ENCODE measurements at regions not wholly inside any gene's neighbourhood (a gene's known extent, or its start where the extent isn't known, plus 50 kb on each side); places are given as distances from the start of the nearest gene placed in this dataset.

- no peak overlapping the region for H3K4me3 ChIP-seq
- DNase-seq, result no peak
- no peak overlapping the region for H3K4me2 ChIP-seq (ENCODE audit: unreplicated experiment)
- H2AFZ ChIP-seq, result no peak overlapping the region
- no peaks in the 10 kb centered on the region for H3K27me3 ChIP-seq (replicated peaks; ENCODE audit: insufficient read depth)
- H4K20me1 ChIP-seq (ENCODE audit: insufficient read depth), result no peaks in the 10 kb centered on the region
- in situ Hi-C loops (cut with MboI), result no loop called here
- no peaks in the 10 kb centered on the region for H3K4me1 ChIP-seq (ENCODE audit: insufficient read depth)
- no peak overlapping the region for H3K9ac ChIP-seq
- TF ChIP-seq EZH2phosphoT487 (IDR thresholded peaks at IDR 0.05; ENCODE audit: insufficient read depth, low read depth), result no peak
- no peak for TF ChIP-seq EZH2 (IDR thresholded peaks at IDR 0.05; ENCODE audit: insufficient read depth, poor library complexity, severe bottlenecking)
- no peak overlapping the region for H3K27ac ChIP-seq
- WGBS, 2 experiments (ENCODE audit: low coverage in 1 of 2, low lambda C conversion rate in 2 of 2, missing lambda C conversion rate in 2 of 2), result 32 to 40% methylated on average over 1 of the region's 1 CpG
- H3K79me2 ChIP-seq (ENCODE audit: insufficient read depth), result no peaks in the 10 kb centered on the region
- H3K9me3 ChIP-seq (ENCODE audit: low read depth), result peaks cover 3% of the 10 kb centered on the region
- H3K36me3 ChIP-seq (ENCODE audit: low read depth), result no peaks in the 10 kb centered on the region
- H3F3A ChIP-seq (ENCODE audit: insufficient read depth), result no peaks in the 10 kb centered on the region
- H3K9me2 ChIP-seq (ENCODE audit: insufficient read depth), result no peaks in the 10 kb centered on the region
These were observed 689.4 kb downstream of the BRD1 start for GRCh38 chr22:49138250-49138790.

GRCh38 chr22:49137206-49137840, 690.4 kb downstream of the BRD1 start:
- 23 to 25% methylated on average over 7 of the region's 7 CpGs for WGBS, 2 experiments (ENCODE audit: low coverage in 1 of 2, low lambda C conversion rate in 2 of 2, missing lambda C conversion rate in 2 of 2)
- Histone ChIP-seq H3K4me3 (no peak overlapping the region), H3K4me2 (ENCODE audit: unreplicated experiment) (no peak overlapping the region), H3K36me3 (ENCODE audit: low read depth) (no peaks in the 10 kb centered on the region), H3K27me3 (replicated peaks; ENCODE audit: insufficient read depth) (no peaks in the 10 kb centered on the region), H3K9ac (no peak overlapping the region), H4K20me1 (ENCODE audit: insufficient read depth) (no peaks in the 10 kb centered on the region), H3K9me2 (ENCODE audit: insufficient read depth) (no peaks in the 10 kb centered on the region), H2AFZ (no peak overlapping the region), H3K4me1 (ENCODE audit: insufficient read depth) (no peaks in the 10 kb centered on the region), H3F3A (ENCODE audit: insufficient read depth) (no peaks in the 10 kb centered on the region), H3K27ac (no peak overlapping the region), H3K79me2 (ENCODE audit: insufficient read depth) (no peaks in the 10 kb centered on the region), H3K9me3 (ENCODE audit: low read depth) (peaks cover 3% of the 10 kb centered on the region)
- TF ChIP-seq EZH2phosphoT487 (IDR thresholded peaks at IDR 0.05; ENCODE audit: insufficient read depth, low read depth), result no peak
- no peak for TF ChIP-seq EZH2 (IDR thresholded peaks at IDR 0.05; ENCODE audit: insufficient read depth, poor library complexity, severe bottlenecking)
- DNase-seq, result no peak
- in situ Hi-C loops (cut with MboI), result no loop called here

GRCh38 chr22:49136816-49137180, 690.9 kb downstream of the BRD1 start:
- Histone ChIP-seq H3K27me3 (replicated peaks; ENCODE audit: insufficient read depth) (no peaks in the 10 kb centered on the region), H4K20me1 (ENCODE audit: insufficient read depth) (no peaks in the 10 kb centered on the region), H3K9me2 (ENCODE audit: insufficient read depth) (no peaks in the 10 kb centered on the region), H3K9ac (no peak overlapping the region), H3K79me2 (ENCODE audit: insufficient read depth) (no peaks in the 10 kb centered on the region), H3F3A (ENCODE audit: insufficient read depth) (no peaks in the 10 kb centered on the region), H3K36me3 (ENCODE audit: low read depth) (no peaks in the 10 kb centered on the region), H3K27ac (no peak overlapping the region), H3K4me1 (ENCODE audit: insufficient read depth) (no peaks in the 10 kb centered on the region), H2AFZ (no peak overlapping the region), H3K9me3 (ENCODE audit: low read depth) (peaks cover 3% of the 10 kb centered on the region), H3K4me3 (no peak overlapping the region), H3K4me2 (ENCODE audit: unreplicated experiment) (no peak overlapping the region)
- TF ChIP-seq EZH2phosphoT487 (IDR thresholded peaks at IDR 0.05; ENCODE audit: insufficient read depth, low read depth) (no peak), EZH2 (IDR thresholded peaks at IDR 0.05; ENCODE audit: insufficient read depth, poor library complexity, severe bottlenecking) (no peak)
- DNase-seq, result no peak
- WGBS, 2 experiments (ENCODE audit: low coverage in 1 of 2, low lambda C conversion rate in 2 of 2, missing lambda C conversion rate in 2 of 2), result 48 to 51% methylated on average over 9 of the region's 9 CpGs
- in situ Hi-C loops (cut with MboI), result no loop called here

GRCh38 chr22:49136041-49136815, 691.4 kb downstream of the BRD1 start:
- Histone ChIP-seq H3K9me3 (ENCODE audit: low read depth) (peaks cover 3% of the 10 kb centered on the region), H3K4me1 (ENCODE audit: insufficient read depth) (no peaks in the 10 kb centered on the region), H3K9ac (no peak overlapping the region), H3K36me3 (ENCODE audit: low read depth) (no peaks in the 10 kb centered on the region), H3K79me2 (ENCODE audit: insufficient read depth) (no peaks in the 10 kb centered on the region), H3K27ac (no peak overlapping the region), H3K27me3 (replicated peaks; ENCODE audit: insufficient read depth) (no peaks in the 10 kb centered on the region), H3K4me3 (no peak overlapping the region), H3F3A (ENCODE audit: insufficient read depth) (no peaks in the 10 kb centered on the region), H2AFZ (no peak overlapping the region), H4K20me1 (ENCODE audit: insufficient read depth) (no peaks in the 10 kb centered on the region), H3K9me2 (ENCODE audit: insufficient read depth) (no peaks in the 10 kb centered on the region), H3K4me2 (ENCODE audit: unreplicated experiment) (no peak overlapping the region)
- in situ Hi-C loops (cut with MboI), result no loop called here
- 42 to 46% methylated on average over 24 to 25 of the region's 25 CpGs for WGBS, 2 experiments (ENCODE audit: low coverage in 1 of 2, low lambda C conversion rate in 2 of 2, missing lambda C conversion rate in 2 of 2)
- TF ChIP-seq EZH2 (IDR thresholded peaks at IDR 0.05; ENCODE audit: insufficient read depth, poor library complexity, severe bottlenecking) (no peak), EZH2phosphoT487 (IDR thresholded peaks at IDR 0.05; ENCODE audit: insufficient read depth, low read depth) (no peak)
- DNase-seq, result no peak
